GM12878 (cell line): ENCODE measurements at regions not wholly inside any gene's neighbourhood (a gene's known extent, or its start where the extent isn't known, plus 50 kb on each side); places are given as distances from the start of the nearest gene placed in this dataset.

Experiments used
- ATAC-seq: fragments of 200-7000 bp; cut with Tn5 transposase; 3 replicates; pipeline ENCODE4 v1.9.1; 2020; ENCODE audit warnings: mild to moderate bottlenecking, moderate library complexity
- BruUV-seq: library from RNA; stranded (reverse); fragments of 400-500 nt; replicated peaks from 2 replicates; lab custom pipeline; 2021; lab: Mats Ljungman, UMichigan
- CTCF ChIA-PET: fragments of 300-600 bp; sonication (Branson Sonifier 250); formaldehyde crosslinking; extraction: SDS; loops from one replicate; lab custom pipeline; 2021; ENCODE audit warnings: inconsistent platforms; lab: Yijun Ruan, JAX
- POLR2A ChIA-PET: fragments of 350-600 bp; formaldehyde crosslinking; extraction: SDS; loops from one replicate; lab custom pipeline; 2021; ENCODE audit warnings: inconsistent platforms; lab: Charles Lee
- RAD21 ChIA-PET: fragments of 300-600 bp; sonication (Branson Sonifier 250); formaldehyde crosslinking; loops from one replicate; lab custom pipeline; 2023; ENCODE audit warnings: antibody characterized with exemption; ENCODE audit not compliant: unreplicated experiment; lab: Charles Lee
- SMC1A ChIA-PET: fragments of 300-600 bp; sonication (Branson Sonifier 250); formaldehyde crosslinking; loops from one replicate; lab custom pipeline; 2023; ENCODE audit not compliant: unreplicated experiment, uncharacterized antibody; lab: Charles Lee
- DNase-seq: peaks from one replicate; pipeline ENCODE4 v3.0.0-alpha.2; 2011; ENCODE audit warnings: low read depth, low spot score
- FAIRE-seq: peaks from 3 replicates; lab custom pipeline; 2011; peaks lifted over from hg19 to GRCh38; lab: Jason Lieb, UNC
- H2AFZ ChIP-seq: 2 replicates; pipeline ENCODE4 v1.6.0; 2011; ENCODE audit warnings: low read depth, low read length, control low read depth; ENCODE audit not compliant: control insufficient read depth
- H3K27ac ChIP-seq: 2 replicates; pipeline ENCODE4 v1.5.1; 2011; ENCODE audit warnings: control low read depth; ENCODE audit not compliant: control insufficient read depth, insufficient read depth
- H3K27me3 ChIP-seq, 2 experiments: replicated peaks in 1 of 2; 2 replicates each; pipeline versions ENCODE4 v1.6.0 to v1.6.1; 2011; ENCODE audit warnings: low read length in 1 of 2; ENCODE audit not compliant: control insufficient read depth in 2 of 2, insufficient read depth in 2 of 2
- H3K36me3 ChIP-seq, 2 experiments: 2 replicates each; pipeline ENCODE4 v1.5.1; 2011; ENCODE audit warnings: low read length in 1 of 2; ENCODE audit not compliant: control insufficient read depth in 2 of 2, insufficient read depth in 2 of 2
- H3K4me1 ChIP-seq: 2 replicates; pipeline ENCODE4 v1.6.1; 2011; ENCODE audit warnings: mild to moderate bottlenecking, low read length, moderate library complexity, mixed read lengths; ENCODE audit not compliant: control insufficient read depth, insufficient read depth
- H3K4me2 ChIP-seq: 2 replicates; pipeline ENCODE4 v1.6.0; 2011; ENCODE audit warnings: control low read depth; ENCODE audit not compliant: control insufficient read depth, insufficient read depth
- H3K4me3 ChIP-seq: fragments of 200-600 bp; sonication (generic); 2 replicates; pipeline ENCODE4 v1.5.1; 2016
- H3K79me2 ChIP-seq: 2 replicates; pipeline ENCODE4 v1.6.0; 2011; ENCODE audit warnings: low read length; ENCODE audit not compliant: control insufficient read depth, insufficient read depth
- H3K9ac ChIP-seq: 2 replicates; pipeline ENCODE4 v1.8.0; 2011; ENCODE audit warnings: low read length, control low read depth, mixed read lengths; ENCODE audit not compliant: control insufficient read depth, insufficient read depth
- H3K9me3 ChIP-seq: replicated peaks from 3 replicates; pipeline ENCODE4 v1.5.1; 2011; ENCODE audit warnings: mild to moderate bottlenecking, low read length; ENCODE audit not compliant: control insufficient read depth, insufficient read depth
- H4K20me1 ChIP-seq: 2 replicates; pipeline ENCODE4 v1.6.0; 2011; ENCODE audit not compliant: control insufficient read depth, insufficient read depth
- ASH2L ChIP-seq: fragments of 300-600, 200-600 bp; sonication (generic); IDR thresholded peaks from 2 replicates; pipeline ENCODE4 v1.6.1; 2017; ENCODE audit warnings: low read depth, mild to moderate bottlenecking, borderline replicate concordance
- ATF7 ChIP-seq: fragments of 450-650 bp; IDR thresholded peaks from 2 replicates; pipeline ENCODE4 v1.6.1; 2016; ENCODE audit warnings: low read depth, mild to moderate bottlenecking
- BRCA1 ChIP-seq: IDR thresholded peaks from 2 replicates; pipeline ENCODE4 v1.6.1; 2011; ENCODE audit warnings: low read depth, low read length, improper control_type of control experiment
- CHD2 ChIP-seq: IDR thresholded peaks from 2 replicates; pipeline ENCODE4 v1.6.1; 2011; ENCODE audit warnings: low read depth, low read length, improper control_type of control experiment, borderline replicate concordance
- CREB1 ChIP-seq: IDR thresholded peaks from 2 replicates; pipeline ENCODE4 v1.6.1; 2012; ENCODE audit warnings: low read depth, mild to moderate bottlenecking, inconsistent platforms
- ETV6 ChIP-seq, 2 experiments: fragments of 450-650 bp in 1 of 2; IDR thresholded peaks in 1 of 2; conservative IDR thresholded peaks in 1 of 2; 2 replicates each; pipeline ENCODE4 v1.6.1; 2014; ENCODE audit warnings: antibody characterized with exemption in 1 of 2, borderline replicate concordance in 1 of 2, low read depth in 1 of 2, mild to moderate bottlenecking in 1 of 2, moderate library complexity in 1 of 2
- FOS ChIP-seq: IDR thresholded peaks from 3 replicates; pipeline ENCODE4 v1.6.1; 2011; ENCODE audit warnings: borderline replicate concordance; ENCODE audit not compliant: insufficient read length; ENCODE audit errors: extremely low read depth
- GATAD2B ChIP-seq: fragments of 450-650 bp; conservative IDR thresholded peaks from 2 replicates; pipeline ENCODE4 v1.6.1; 2017; ENCODE audit warnings: low read depth, mild to moderate bottlenecking, moderate library complexity
- HCFC1 ChIP-seq: fragments of 150-350 bp; IDR thresholded peaks from 2 replicates; pipeline ENCODE4 v1.6.1; 2014; ENCODE audit warnings: low read length
- KAT2A ChIP-seq: conservative IDR thresholded peaks from 2 replicates; pipeline ENCODE4 v1.6.1; 2011; ENCODE audit warnings: low read depth, low read length; ENCODE audit not compliant: control insufficient read depth
- MXI1 ChIP-seq: fragments of 150-350 bp; IDR thresholded peaks from 2 replicates; pipeline ENCODE4 v1.6.1; 2011; ENCODE audit warnings: low read depth, mild to moderate bottlenecking, inconsistent platforms, low read length, improper control_type of control experiment
- NR2C1 ChIP-seq: fragments of 450-650 bp; IDR thresholded peaks from 2 replicates; pipeline ENCODE4 v1.6.1; 2017; ENCODE audit warnings: antibody characterized with exemption, mild to moderate bottlenecking, moderate library complexity
- RB1 ChIP-seq: fragments of 450-650 bp; formaldehyde crosslinking; IDR thresholded peaks from 2 replicates; pipeline ENCODE4 v1.6.1; 2017; ENCODE audit warnings: mild to moderate bottlenecking, borderline replicate concordance
- RELA ChIP-seq: fragments of 450-650 bp; IDR thresholded peaks from 2 replicates; pipeline ENCODE4 v1.8.0; 2014; ENCODE audit warnings: borderline replicate concordance; ENCODE audit not compliant: partially characterized antibody
- SIN3A ChIP-seq: IDR thresholded peaks from 2 replicates; pipeline ENCODE4 v1.6.1; 2012; ENCODE audit warnings: low read depth, low read length, improper control_type of control experiment
- SMC3 ChIP-seq: IDR thresholded peaks from 2 replicates; pipeline ENCODE4 v1.6.1; 2011; ENCODE audit warnings: low read length, improper control_type of control experiment, borderline replicate concordance
- SP1 ChIP-seq: IDR thresholded peaks from one replicate; pipeline ENCODE4 v1.6.1; 2011; ENCODE audit warnings: low read depth, low read length
- SREBF2 ChIP-seq: IDR thresholded peaks from 2 replicates; pipeline ENCODE4 v1.6.1; 2012; ENCODE audit warnings: mild to moderate bottlenecking, low read length
- SUPT20H ChIP-seq: IDR thresholded peaks from 2 replicates; pipeline ENCODE4 v1.6.1; 2011; ENCODE audit warnings: low read depth, mild to moderate bottlenecking, low read length, moderate library complexity, borderline replicate concordance; ENCODE audit not compliant: control insufficient read depth
- ZNF384 ChIP-seq: IDR thresholded peaks from 2 replicates; pipeline ENCODE4 v1.6.1; 2012; ENCODE audit warnings: low read depth, mild to moderate bottlenecking, low read length, improper control_type of control experiment, borderline replicate concordance
- WGBS: methylation state at CpG from one replicate; pipeline ENCODE4 v1.1.6; 2016; ENCODE audit warnings: low lambda C conversion rate; ENCODE audit not compliant: insufficient replicate concordance, insufficient coverage; ENCODE audit errors: missing lambda C conversion rate; 5-methylcytosine and 5-hydroxymethylcytosine counted together
- in situ Hi-C: fragments of 300-500 bp; cut with MboI; formaldehyde crosslinking; loops from 9 replicates; pipeline ENCODE4 v1.14.3; 2018; ENCODE audit warnings: mixed read lengths
- intact Hi-C: fragments of 100-400 bp; cut with micrococcal nuclease; formaldehyde crosslinking; loops from one replicate; pipeline ENCODE4 v1.14.2; 2022; ENCODE audit not compliant: unreplicated experiment

DNA sequence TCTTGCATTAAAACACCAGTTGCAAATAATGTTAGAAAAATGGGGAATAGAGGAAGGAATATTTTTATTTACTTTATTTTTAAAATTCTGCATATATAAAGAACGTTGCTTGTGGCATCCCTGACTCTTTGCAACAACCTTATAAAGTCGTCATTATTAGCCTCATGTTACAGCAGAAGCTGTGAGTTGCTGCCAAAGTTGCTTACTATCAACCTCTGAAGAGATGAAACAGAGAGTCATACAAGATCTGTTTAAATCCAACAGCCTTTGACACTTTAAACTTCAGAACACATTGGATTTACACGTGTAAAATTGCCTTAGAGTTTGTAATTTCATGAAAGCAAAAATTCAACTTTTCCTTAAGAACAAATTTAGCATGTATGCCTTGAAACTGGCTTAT, 221.9 kb downstream of the MRPL39 start:
- SMC1A ChIA-PET = interaction anchor here (0.6 to 5.4 kb wide), 30 partner anchors 11 to 1010 kb away, joined by 3 to 69 read pairs (median 4); no protein-coding TSS in a partner anchor

DNA sequence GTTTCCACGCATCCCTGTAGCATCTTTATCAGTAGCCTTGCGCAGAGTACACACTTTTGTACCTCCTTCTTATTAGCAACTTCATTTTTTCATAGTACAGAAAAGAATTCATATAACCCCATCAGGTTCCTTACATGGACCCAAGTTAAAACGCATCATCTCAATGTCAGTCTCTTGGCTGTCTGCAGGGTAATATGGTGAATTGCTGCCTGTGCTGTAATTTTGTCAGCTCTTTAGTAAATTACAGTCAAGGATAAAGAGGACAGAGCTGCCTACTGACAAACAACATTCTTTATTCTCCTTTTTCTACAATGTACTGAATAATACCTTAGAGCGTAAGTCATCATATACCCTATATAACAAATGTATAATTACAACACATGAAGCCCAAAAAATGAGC, 222.5 kb downstream of the MRPL39 start:
- no TSS peak for BruUV-seq
- FAIRE-seq = no peak
- ChIA-PET CTCF (interaction anchor here (0.6 to 5.2 kb wide), 26 partner anchors 11 to 511 kb away, joined by 3 to 72 read pairs (median 4); no protein-coding TSS in a partner anchor), POLR2A (no interaction called here), SMC1A (interaction anchor here (0.6 to 5.4 kb wide), 24 partner anchors 12 to 489 kb away, joined by 3 to 69 read pairs (median 4); no protein-coding TSS in a partner anchor), RAD21 (interaction anchor here (0.8 to 3.1 kb wide), 15 partner anchors 13 to 491 kb away, joined by 3 to 28 read pairs (median 5); no protein-coding TSS in a partner anchor)
- no peak overlapping the region for H2AFZ ChIP-seq
- no peaks in the 10 kb centered on the region; the same call in 2 of the 3 replicates for H3K9me3 ChIP-seq
- in situ Hi-C loops = loop anchor here (10.0 kb wide), 1 partner anchor 340 kb away; no protein-coding TSS in a partner anchor
- WGBS = 95% methylated on average over 4 of the region's 4 CpGs
- no peaks in the 10 kb centered on the region for H3K36me3 ChIP-seq
- ATAC-seq = no peak
- H4K20me1 ChIP-seq = no peaks in the 10 kb centered on the region
- no peak for DNase-seq
- no peak overlapping the region for H3K4me2 ChIP-seq
- peaks cover 4% of the 10 kb centered on the region for H3K79me2 ChIP-seq
- no peaks in the 10 kb centered on the region for H3K27me3 ChIP-seq
- H3K27ac ChIP-seq = no peak overlapping the region
- H3K9ac ChIP-seq = no peak overlapping the region
- intact Hi-C loops = loop anchor here (5.0 to 10.0 kb wide), 4 partner anchors 87 to 430 kb away; no protein-coding TSS in a partner anchor
- H3K4me1 ChIP-seq = peaks cover 11% of the 10 kb centered on the region; the same call in 1 of the 2 replicates
- no peak overlapping the region for H3K4me3 ChIP-seq
- TF ChIP-seq SIN3A (no peak), CREB1 (no peak), NR2C1 (no peak), SUPT20H (no peak), ASH2L (no peak), BRCA1 (no peak), ETV6 (conservative IDR thresholded peaks at IDR 0.05 in 1 of 2, IDR thresholded peaks at IDR 0.05 in 1 of 2; ENCODE audit: borderline replicate concordance in 1 of 2, low read depth in 1 of 2) (no peak), ZNF384 (no peak), SREBF2 (no peak), MXI1 (no peak), SP1 (no peak), HCFC1 (no peak), FOS (no peak), RELA (no peak), CHD2 (no peak), SMC3 (no peak)

More for the DNA sequence above, 221.9 kb downstream of the MRPL39 start:
- FAIRE-seq (no peak), DNase-seq (no peak), ATAC-seq (no peak)
- peaks cover 4% of the 10 kb centered on the region for H3K79me2 ChIP-seq
- no peak for TF ChIP-seq RB1
- no peak for TF ChIP-seq KAT2A
- TF ChIP-seq GATAD2B = no peak
- TF ChIP-seq ATF7 = no peak
- H3K9ac ChIP-seq = no peak overlapping the region
- in situ Hi-C loops = loop anchor here (10.0 kb wide), 1 partner anchor 341 kb away; no protein-coding TSS in a partner anchor
- no peaks in the 10 kb centered on the region for H3K27me3 ChIP-seq
- H4K20me1 ChIP-seq = no peaks in the 10 kb centered on the region
- no peak overlapping the region for H3K27ac ChIP-seq
- no TSS peak for BruUV-seq
- no peaks in the 10 kb centered on the region; the same call in 2 of the 3 replicates for H3K9me3 ChIP-seq
- 19% methylated on average over 3 of the region's 3 CpGs for WGBS
- H3K4me3 ChIP-seq = no peak overlapping the region
- CTCF ChIA-PET = interaction anchor here (0.6 to 5.2 kb wide), 32 partner anchors 10 to 867 kb away, joined by 3 to 72 read pairs (median 4); no protein-coding TSS in a partner anchor
- H3K4me2 ChIP-seq = no peak overlapping the region
- intact Hi-C loops = loop anchor here (5.0 to 10.0 kb wide), 4 partner anchors 88 to 431 kb away; no protein-coding TSS in a partner anchor
- RAD21 ChIA-PET = interaction anchor here (0.8 to 3.8 kb wide), 22 partner anchors 14 to 496 kb away, joined by 3 to 32 read pairs (median 4); no protein-coding TSS in a partner anchor
- POLR2A ChIA-PET = no interaction called here
- H2AFZ ChIP-seq = no peak overlapping the region
- no peaks in the 10 kb centered on the region for H3K36me3 ChIP-seq
- H3K4me1 ChIP-seq = peaks cover 11% of the 10 kb centered on the region; the same call in 1 of the 2 replicates
